Breast epithelium (tissue), 4 donors: ENCODE measurements at regions not wholly inside any gene's neighbourhood (a gene's known extent, or its start where the extent isn't known, plus 50 kb on each side); places are given as distances from the start of the nearest gene placed in this dataset.
"Not testable (repeated sequence)": the region's sequence is repeated elsewhere in the genome, so short reads cannot be mapped to it uniquely, and the experiment has no call there.

Experiments used
- DNase-seq, 2 donors: peaks; one replicate each; pipeline ENCODE4 v3.0.0-alpha.2; 2019; ENCODE audit warnings: low spot score in 2 of 2
- H3K27ac ChIP-seq, 2 donors: fragments of 200-600 bp; sonication (generic) in 1 of 2; one replicate each; pipeline ENCODE4 v1.5.1; 2016 to 2019; ENCODE audit warnings: mild to moderate bottlenecking in 1 of 2
- H3K27me3 ChIP-seq, 2 donors: fragments of 200-600 bp; sonication (generic) in 1 of 2; one replicate each; pipeline versions ENCODE4 v1.5.1 to v1.6.0; 2017 to 2019; ENCODE audit warnings: control low read depth in 1 of 2, mild to moderate bottlenecking in 1 of 2
- H3K36me3 ChIP-seq: fragments of 200-600 bp; one replicate; pipeline ENCODE4 v1.5.1; 2019
- H3K4me1 ChIP-seq, 2 donors: fragments of 200-600 bp; sonication (generic); one replicate each; pipeline ENCODE4 v1.5.1; 2016 to 2019; ENCODE audit warnings: control low read depth in 1 of 2
- H3K4me3 ChIP-seq, 3 donors: fragments of 200-600 bp; sonication (generic); 1 replicate in 2 of 3; 2 replicates in 1 of 3; pipeline ENCODE4 v1.5.1; 2016 to 2019; ENCODE audit warnings: mild to moderate bottlenecking in 3 of 3, moderate library complexity in 2 of 3
- H3K9me3 ChIP-seq, 2 donors: fragments of 200-600 bp; sonication (generic) in 1 of 2; one replicate each; pipeline ENCODE4 v1.5.1; 2016 to 2019; ENCODE audit warnings: control low read depth in 1 of 2
- CTCF ChIP-seq, 3 donors: fragments of 450-650 bp; IDR thresholded peaks; one replicate each; pipeline ENCODE4 v1.5.1; 2016 to 2017; ENCODE audit warnings: antibody characterized with exemption in 3 of 3, mild to moderate bottlenecking in 3 of 3, moderate library complexity in 3 of 3
- POLR2A ChIP-seq: fragments of 450-650 bp; IDR thresholded peaks from one replicate; pipeline ENCODE4 v1.6.1; 2016; ENCODE audit warnings: antibody characterized with exemption, mild to moderate bottlenecking, moderate library complexity
- POLR2AphosphoS5 ChIP-seq, 3 donors: sonication (generic); formaldehyde crosslinking; IDR thresholded peaks; one replicate each; pipeline ENCODE4 v1.6.1; 2017; ENCODE audit warnings: antibody characterized with exemption in 3 of 3
- intact Hi-C: fragments of 100-400 bp; cut with DNase I; formaldehyde crosslinking; loops from one replicate; pipeline ENCODE4 v1.15.1; 2023; ENCODE audit warnings: low total_unique reads

- intact Hi-C loops: no loop called here
- Histone ChIP-seq H3K36me3 (no peaks in the 10 kb centered on the region), H3K9me3 (no peaks in the 10 kb centered on the region), H3K4me3 (no peak overlapping the region), H3K27me3 (peaks cover 0 to 10% of the 10 kb centered on the region in 2 donors), H3K4me1 (no peaks in the 10 kb centered on the region), H3K27ac (no peak overlapping the region)
- DNase-seq: no peak
- TF ChIP-seq POLR2A: no peak
- TF ChIP-seq CTCF (IDR thresholded peaks at IDR 0.05): peak in 1 of 3 donors; percentile 32
These were observed 53.9 kb upstream of the HEPH start for GRCh38 chrX:66110112-66110511.

DNA sequence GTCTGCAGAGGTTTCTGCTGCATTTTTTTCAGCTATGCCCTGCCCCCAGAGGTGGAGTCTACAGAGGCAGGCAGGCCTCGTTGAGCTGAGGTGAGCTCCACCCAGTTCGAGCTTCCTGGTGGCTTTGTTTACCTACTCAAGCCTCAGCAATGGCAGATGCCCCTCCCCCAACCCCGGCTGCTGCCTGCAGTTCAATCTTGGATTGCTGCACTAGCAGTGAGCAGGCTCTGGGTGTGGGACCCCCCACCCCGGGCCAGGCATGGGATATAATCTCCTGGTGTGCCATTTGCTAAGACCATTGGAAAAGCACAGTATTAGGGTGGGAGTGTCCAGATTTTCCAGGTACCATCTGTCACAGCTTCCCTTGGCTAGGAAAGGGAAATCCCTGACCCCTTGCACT, 56.2 kb upstream of the HEPH start:
- H3K9me3 ChIP-seq, H3K27ac ChIP-seq, H3K27me3 ChIP-seq, DNase-seq, H3K4me3 ChIP-seq, H3K4me1 ChIP-seq, intact Hi-C loops, H3K36me3 ChIP-seq: not testable (repeated sequence)

- H3K4me1 ChIP-seq, H3K36me3 ChIP-seq, intact Hi-C loops, H3K9me3 ChIP-seq, DNase-seq, H3K27me3 ChIP-seq, H3K27ac ChIP-seq, H3K4me3 ChIP-seq: not testable (repeated sequence)
These were observed 61.6 kb upstream of the HEPH start for GRCh38 chrX:66102398-66102797.

GRCh38 chrX:66098162-66098561, 58.3 kb upstream of the VSIG4 start:
- intact Hi-C loops: no loop called here
- TF ChIP-seq POLR2AphosphoS5 (IDR thresholded peaks at IDR 0.05) (no peak), POLR2A (no peak), CTCF (IDR thresholded peaks at IDR 0.05) (no peak)
- Histone ChIP-seq H3K4me3 (no peak overlapping the region), H3K27me3 (no peaks in the 10 kb centered on the region), H3K27ac (no peak overlapping the region), H3K9me3 (peaks cover 5 to 12% of the 10 kb centered on the region in 2 donors), H3K36me3 (no peaks in the 10 kb centered on the region), H3K4me1 (no peaks in the 10 kb centered on the region)
- DNase-seq: no peak

DNA sequence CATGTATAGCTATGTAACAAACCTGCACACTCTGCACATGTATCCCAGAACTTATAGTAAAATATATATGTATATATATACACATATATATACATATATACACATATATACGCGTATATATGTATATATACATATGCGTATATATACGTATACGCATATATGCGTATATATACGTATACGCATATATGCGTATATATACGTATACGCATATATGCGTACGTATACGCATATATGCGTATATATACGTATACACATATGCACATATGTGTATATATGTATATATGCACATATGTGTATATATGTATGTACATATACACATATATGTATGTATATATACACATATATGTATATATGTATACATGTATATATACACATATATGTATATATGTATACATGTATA, 57.1 kb upstream of the VSIG4 start:
- H3K27me3 ChIP-seq, intact Hi-C loops, H3K4me1 ChIP-seq, H3K36me3 ChIP-seq, DNase-seq, H3K27ac ChIP-seq, H3K4me3 ChIP-seq: not testable (repeated sequence)
- H3K9me3 ChIP-seq: peaks cover 5 to 12% of the 10 kb centered on the region in 2 donors

GRCh38 chrX:66090004-66090403, 50.1 kb upstream of the VSIG4 start:
- intact Hi-C loops, H3K4me1 ChIP-seq, H3K27ac ChIP-seq, DNase-seq, H3K9me3 ChIP-seq, H3K27me3 ChIP-seq, H3K36me3 ChIP-seq, H3K4me3 ChIP-seq: not testable (repeated sequence)
